ENCODE measurements at regions not wholly inside any gene's neighbourhood (a gene's known extent, or its start where the extent isn't known, plus 50 kb on each side); places are given as distances from the start of the nearest gene placed in this dataset.

- TF ChIP-seq MAX (IDR thresholded peaks at IDR 0.05) (no peak), CTCF (IDR thresholded peaks at IDR 0.05; ENCODE audit: low read depth, low read length, missing input control) (no peak), YY1 (IDR thresholded peaks at IDR 0.05) (no peak), TAF1 (conservative IDR thresholded peaks at IDR 0.05) (no peak), RXRA (IDR thresholded peaks at IDR 0.05) (no peak), REST (IDR thresholded peaks at IDR 0.05) (no peak), ATF3 (IDR thresholded peaks at IDR 0.05) (no peak), FOXA1 (IDR thresholded peaks at IDR 0.05) (no peak), FOXA2 (IDR thresholded peaks at IDR 0.05) (no peak), RAD21 (IDR thresholded peaks at IDR 0.05) (no peak), SP1 (IDR thresholded peaks at IDR 0.05) (no peak), GABPA (IDR thresholded peaks at IDR 0.05 in 1 of 2, conservative IDR thresholded peaks at IDR 0.05 in 1 of 2) (no peak)
Observed at GRCh38 chr10:107517811-107518210, 353.3 kb upstream of the SORCS1 start.

Measured in liver (tissue), 3 donors.